GM12878 (cell line): ENCODE measurements at regions not wholly inside any gene's neighbourhood (a gene's known extent, or its start where the extent isn't known, plus 50 kb on each side); places are given as distances from the start of the nearest gene placed in this dataset.

Source experiments
- ATAC-seq: fragments of 200-7000 bp; cut with Tn5 transposase; 3 replicates; pipeline ENCODE4 v1.9.1; 2020; ENCODE audit warnings: mild to moderate bottlenecking, moderate library complexity
- BruUV-seq: library from RNA; stranded (reverse); fragments of 400-500 nt; replicated peaks from 2 replicates; lab custom pipeline; 2021; lab: Mats Ljungman, UMichigan
- CTCF ChIA-PET: fragments of 300-600 bp; sonication (Branson Sonifier 250); formaldehyde crosslinking; extraction: SDS; loops from one replicate; lab custom pipeline; 2021; ENCODE audit warnings: inconsistent platforms; lab: Yijun Ruan, JAX
- POLR2A ChIA-PET: fragments of 350-600 bp; formaldehyde crosslinking; extraction: SDS; loops from one replicate; lab custom pipeline; 2021; ENCODE audit warnings: inconsistent platforms; lab: Charles Lee
- RAD21 ChIA-PET: fragments of 300-600 bp; sonication (Branson Sonifier 250); formaldehyde crosslinking; loops from one replicate; lab custom pipeline; 2023; ENCODE audit warnings: antibody characterized with exemption; ENCODE audit not compliant: unreplicated experiment; lab: Charles Lee
- SMC1A ChIA-PET: fragments of 300-600 bp; sonication (Branson Sonifier 250); formaldehyde crosslinking; loops from one replicate; lab custom pipeline; 2023; ENCODE audit not compliant: unreplicated experiment, uncharacterized antibody; lab: Charles Lee
- DNase-seq: peaks from one replicate; pipeline ENCODE4 v3.0.0-alpha.2; 2011; ENCODE audit warnings: low read depth, low spot score
- FAIRE-seq: peaks from 3 replicates; lab custom pipeline; 2011; peaks lifted over from hg19 to GRCh38; lab: Jason Lieb, UNC
- H2AFZ ChIP-seq: 2 replicates; pipeline ENCODE4 v1.6.0; 2011; ENCODE audit warnings: low read depth, low read length, control low read depth; ENCODE audit not compliant: control insufficient read depth
- H3K27ac ChIP-seq: 2 replicates; pipeline ENCODE4 v1.5.1; 2011; ENCODE audit warnings: control low read depth; ENCODE audit not compliant: control insufficient read depth, insufficient read depth
- H3K27me3 ChIP-seq, 2 experiments: replicated peaks in 1 of 2; 2 replicates each; pipeline versions ENCODE4 v1.6.0 to v1.6.1; 2011; ENCODE audit warnings: low read length in 1 of 2; ENCODE audit not compliant: control insufficient read depth in 2 of 2, insufficient read depth in 2 of 2
- H3K36me3 ChIP-seq, 2 experiments: 2 replicates each; pipeline ENCODE4 v1.5.1; 2011; ENCODE audit warnings: low read length in 1 of 2; ENCODE audit not compliant: control insufficient read depth in 2 of 2, insufficient read depth in 2 of 2
- H3K4me1 ChIP-seq: 2 replicates; pipeline ENCODE4 v1.6.1; 2011; ENCODE audit warnings: mild to moderate bottlenecking, low read length, moderate library complexity, mixed read lengths; ENCODE audit not compliant: control insufficient read depth, insufficient read depth
- H3K4me2 ChIP-seq: 2 replicates; pipeline ENCODE4 v1.6.0; 2011; ENCODE audit warnings: control low read depth; ENCODE audit not compliant: control insufficient read depth, insufficient read depth
- H3K4me3 ChIP-seq: fragments of 200-600 bp; sonication (generic); 2 replicates; pipeline ENCODE4 v1.5.1; 2016
- H3K79me2 ChIP-seq: 2 replicates; pipeline ENCODE4 v1.6.0; 2011; ENCODE audit warnings: low read length; ENCODE audit not compliant: control insufficient read depth, insufficient read depth
- H3K9ac ChIP-seq: 2 replicates; pipeline ENCODE4 v1.8.0; 2011; ENCODE audit warnings: low read length, control low read depth, mixed read lengths; ENCODE audit not compliant: control insufficient read depth, insufficient read depth
- H3K9me3 ChIP-seq: replicated peaks from 3 replicates; pipeline ENCODE4 v1.5.1; 2011; ENCODE audit warnings: mild to moderate bottlenecking, low read length; ENCODE audit not compliant: control insufficient read depth, insufficient read depth
- H4K20me1 ChIP-seq: 2 replicates; pipeline ENCODE4 v1.6.0; 2011; ENCODE audit not compliant: control insufficient read depth, insufficient read depth
- CTCF ChIP-seq, 3 experiments: IDR thresholded peaks in 2 of 3; conservative IDR thresholded peaks in 1 of 3; 2 replicates each; pipeline ENCODE4 v1.5.1; 2011; ENCODE audit warnings: low read depth in 3 of 3, low read length in 3 of 3, mild to moderate bottlenecking in 3 of 3, control low read depth in 2 of 3, moderate library complexity in 2 of 3, inconsistent platforms in 1 of 3, mixed read lengths in 1 of 3; ENCODE audit not compliant: control insufficient read depth in 2 of 3, insufficient read depth in 1 of 3; ENCODE audit errors: extremely low read depth in 1 of 3
- E2F8 ChIP-seq: fragments of 450-650 bp; IDR thresholded peaks from 2 replicates; pipeline ENCODE4 v1.6.1; 2018; ENCODE audit warnings: mild to moderate bottlenecking, low read depth, moderate library complexity; ENCODE audit not compliant: partially characterized antibody
- ESRRA ChIP-seq: IDR thresholded peaks from 2 replicates; pipeline ENCODE4 v1.6.1; 2012; ENCODE audit warnings: mild to moderate bottlenecking, low read length, improper control_type of control experiment
- IKZF2 ChIP-seq, 2 experiments: fragments of 450-650 bp; IDR thresholded peaks; 2 replicates each; pipeline ENCODE4 v1.6.1; 2017; ENCODE audit warnings: mild to moderate bottlenecking in 2 of 2, moderate library complexity in 2 of 2
- KDM1A ChIP-seq: fragments of 200-600 bp; sonication (generic); IDR thresholded peaks from 2 replicates; pipeline ENCODE4 v1.6.1; 2016; ENCODE audit warnings: borderline replicate concordance
- MTA3 ChIP-seq: IDR thresholded peaks from 2 replicates; pipeline ENCODE4 v1.6.1; 2012; ENCODE audit warnings: low read length, inconsistent platforms, borderline replicate concordance
- NFYA ChIP-seq: IDR thresholded peaks from 2 replicates; pipeline ENCODE4 v1.6.1; 2011; ENCODE audit warnings: low read depth, mild to moderate bottlenecking, low read length, improper control_type of control experiment, borderline replicate concordance
- RAD21 ChIP-seq: IDR thresholded peaks from 2 replicates; pipeline ENCODE4 v1.6.1; 2011; ENCODE audit warnings: mild to moderate bottlenecking, low read depth, low read length, moderate library complexity; ENCODE audit not compliant: insufficient read depth
- TAF1 ChIP-seq: IDR thresholded peaks from 2 replicates; pipeline ENCODE4 v1.6.1; 2011; ENCODE audit warnings: mild to moderate bottlenecking, low read depth, low read length, borderline replicate concordance
- TCF3 ChIP-seq: IDR thresholded peaks from 2 replicates; pipeline ENCODE4 v1.6.1; 2012; ENCODE audit warnings: low read depth, mild to moderate bottlenecking, low read length, borderline replicate concordance; ENCODE audit not compliant: insufficient read depth
- ZNF592 ChIP-seq: fragments of 450-650 bp; IDR thresholded peaks from 2 replicates; pipeline ENCODE4 v1.6.1; 2017; ENCODE audit warnings: mild to moderate bottlenecking, moderate library complexity
- WGBS: methylation state at CpG from one replicate; pipeline ENCODE4 v1.1.6; 2016; ENCODE audit warnings: low lambda C conversion rate; ENCODE audit not compliant: insufficient replicate concordance, insufficient coverage; ENCODE audit errors: missing lambda C conversion rate; 5-methylcytosine and 5-hydroxymethylcytosine counted together
- in situ Hi-C: fragments of 300-500 bp; cut with MboI; formaldehyde crosslinking; loops from 9 replicates; pipeline ENCODE4 v1.14.3; 2018; ENCODE audit warnings: mixed read lengths
- intact Hi-C: fragments of 100-400 bp; cut with micrococcal nuclease; formaldehyde crosslinking; loops from one replicate; pipeline ENCODE4 v1.14.2; 2022; ENCODE audit not compliant: unreplicated experiment
- TF ChIP-seq, protein P1 (sequence below): fragments of 450-650 bp; IDR thresholded peaks from 2 replicates; pipeline ENCODE4 v1.6.1; 2016; ENCODE audit warnings: mild to moderate bottlenecking

DNA sequence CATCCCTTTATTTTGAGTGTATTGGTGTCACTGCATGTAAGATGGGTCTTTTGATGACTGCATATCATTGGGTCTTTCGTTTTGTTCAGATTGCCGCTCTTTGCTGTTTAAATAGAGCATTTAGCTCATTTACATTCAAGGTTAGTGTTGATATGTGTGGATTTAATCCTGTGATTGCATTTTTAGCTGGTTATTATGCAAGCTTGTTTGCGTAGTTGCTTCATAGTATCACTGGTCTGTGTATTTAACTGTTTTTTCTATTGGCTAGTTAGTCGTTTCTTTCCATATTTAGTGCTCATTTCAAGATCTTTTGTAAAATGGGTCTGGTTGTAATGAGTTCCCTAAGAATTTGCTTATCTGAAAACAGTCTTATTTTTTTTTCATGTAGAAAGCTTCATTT lies 1170.6 kb upstream of the SEL1L start (continued):
- TF ChIP-seq ZNF592 (no peak), IKZF2 (IDR thresholded peaks at IDR 0.05) (no peak), TAF1 (no peak), NFYA (no peak)
- TF ChIP-seq, protein P1, sequence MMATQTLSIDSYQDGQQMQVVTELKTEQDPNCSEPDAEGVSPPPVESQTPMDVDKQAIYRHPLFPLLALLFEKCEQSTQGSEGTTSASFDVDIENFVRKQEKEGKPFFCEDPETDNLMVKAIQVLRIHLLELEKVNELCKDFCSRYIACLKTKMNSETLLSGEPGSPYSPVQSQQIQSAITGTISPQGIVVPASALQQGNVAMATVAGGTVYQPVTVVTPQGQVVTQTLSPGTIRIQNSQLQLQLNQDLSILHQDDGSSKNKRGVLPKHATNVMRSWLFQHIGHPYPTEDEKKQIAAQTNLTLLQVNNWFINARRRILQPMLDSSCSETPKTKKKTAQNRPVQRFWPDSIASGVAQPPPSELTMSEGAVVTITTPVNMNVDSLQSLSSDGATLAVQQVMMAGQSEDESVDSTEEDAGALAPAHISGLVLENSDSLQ, result no peak

GRCh38 chr14:82710267-82710841 lies 1176.7 kb upstream of the SEL1L start:
- SMC1A ChIA-PET, result interaction anchor here (1.3 kb wide), 1 partner anchor 362 kb away, joined by 5 read pairs; no protein-coding TSS in a partner anchor
- Histone ChIP-seq H3K36me3 (no peaks in the 10 kb centered on the region), H3K4me2 (no peak overlapping the region), H3K9ac (no peak overlapping the region), H3K27ac (no peak overlapping the region), H3K4me1 (no peaks in the 10 kb centered on the region), H3K9me3 (no peaks in the 10 kb centered on the region), H3K79me2 (no peaks in the 10 kb centered on the region), H3K4me3 (no peak overlapping the region), H2AFZ (no peak overlapping the region), H4K20me1 (no peaks in the 10 kb centered on the region), H3K27me3 (no peaks in the 10 kb centered on the region)
- 43% methylated on average over 4 of the region's 4 CpGs for WGBS
- CTCF ChIA-PET, result interaction anchor here (0.6 to 1.6 kb wide), 12 partner anchors 10 to 1085 kb away, joined by 3 to 6 read pairs (median 4); no protein-coding TSS in a partner anchor
- intact Hi-C loops, result loop anchor here (1.0 to 5.0 kb wide), 3 partner anchors 162 to 752 kb away; no protein-coding TSS in a partner anchor
- ATAC-seq (peak; percentile 87), DNase-seq (peak; percentile 8), FAIRE-seq (peak; percentile 31)
- POLR2A ChIA-PET, result no interaction called here
- BruUV-seq, result no TSS peak
- in situ Hi-C loops, result no loop called here
- RAD21 ChIA-PET, result interaction anchor here (1.0 kb wide), 1 partner anchor 168 kb away, joined by 3 read pairs; no protein-coding TSS in a partner anchor
- TF ChIP-seq ESRRA (no peak), E2F8 (no peak), CTCF (IDR thresholded peaks at IDR 0.05 in 2 of 3, conservative IDR thresholded peaks at IDR 0.05 in 1 of 3; ENCODE audit: control insufficient read depth in 2 of 3, extremely low read depth in 1 of 3, insufficient read depth in 1 of 3, low read depth in 3 of 3, low read length in 3 of 3) (peak; percentile 77 to 89 (median 81)), TCF3 (no peak), RAD21 (peak; percentile 70), MTA3 (no peak), KDM1A (no peak)
